SHP77 treated with DMSO at 0.1 percent for 48 hours (cell line): ENCODE measurements at regions not wholly inside any gene's neighbourhood (a gene's known extent, or its start where the extent isn't known, plus 50 kb on each side); places are given as distances from the start of the nearest gene placed in this dataset.
"Not testable (repeated sequence)": the region's sequence is repeated elsewhere in the genome, so short reads cannot be mapped to it uniquely, and the experiment has no call there.

Experiments
- DNase-seq: peaks from one replicate; lab custom pipeline; 2025; lab: John Stamatoyannopoulos, UW

- no peak for DNase-seq
Measured at GRCh38 chr9:82911996-82912395, 150.9 kb downstream of the RASEF start.

- no peak for DNase-seq
Measured at GRCh38 chr9:82912645-82913044, 150.3 kb downstream of the RASEF start.

GRCh38 chr9:82916238-82916637 lies 146.7 kb downstream of the RASEF start:
- not testable (repeated sequence) for DNase-seq

- no peak for DNase-seq
Measured at GRCh38 chr9:82920154-82920553, 142.8 kb downstream of the RASEF start.

GRCh38 chr9:82922686-82923085 lies 140.3 kb downstream of the RASEF start:
- DNase-seq = no peak

GRCh38 chr9:82923092-82923911 lies 139.6 kb downstream of the RASEF start:
- DNase-seq = no peak

GRCh38 chr9:82923912-82924605 lies 138.9 kb downstream of the RASEF start:
- no peak for DNase-seq
